ENCODE measurements at regions not wholly inside any gene's neighbourhood (a gene's known extent, or its start where the extent isn't known, plus 50 kb on each side); places are given as distances from the start of the nearest gene placed in this dataset.

DNA sequence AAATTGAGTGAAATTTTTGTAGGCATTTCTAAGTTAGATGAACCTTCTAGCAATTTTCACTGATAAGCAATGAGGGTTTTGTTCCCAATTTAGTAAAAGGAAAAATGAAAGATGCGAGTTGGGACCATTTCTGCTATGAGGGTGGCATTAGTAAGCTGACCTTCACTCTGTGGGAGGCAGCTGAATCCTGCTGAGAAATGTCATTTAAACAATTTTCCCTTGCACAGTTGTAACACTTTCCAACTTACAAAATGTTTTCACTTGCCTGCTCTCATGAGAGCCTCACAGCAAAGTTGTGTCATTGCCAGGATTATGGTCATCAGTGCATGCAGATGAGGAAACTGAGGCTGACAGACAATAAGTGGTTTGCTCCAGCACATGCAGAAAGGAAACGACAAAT lies 527.7 kb downstream of the TNS1 start:
- Histone ChIP-seq H3K36me3 (ENCODE audit: control insufficient read depth, insufficient read depth, low read length) (no peaks in the 10 kb centered on the region), H3K4me3 (ENCODE audit: low read depth, low read length) (no peak overlapping the region), H3K27me3 (ENCODE audit: control insufficient read depth, insufficient read depth, low read length) (no peaks in the 10 kb centered on the region)
- ChIA-PET CTCF (interaction anchor here (0.8 kb wide), 1 partner anchor 10 kb away, joined by 4 read pairs; no protein-coding TSS in a partner anchor), POLR2A (no interaction called here)
- TF ChIP-seq, protein P1, sequence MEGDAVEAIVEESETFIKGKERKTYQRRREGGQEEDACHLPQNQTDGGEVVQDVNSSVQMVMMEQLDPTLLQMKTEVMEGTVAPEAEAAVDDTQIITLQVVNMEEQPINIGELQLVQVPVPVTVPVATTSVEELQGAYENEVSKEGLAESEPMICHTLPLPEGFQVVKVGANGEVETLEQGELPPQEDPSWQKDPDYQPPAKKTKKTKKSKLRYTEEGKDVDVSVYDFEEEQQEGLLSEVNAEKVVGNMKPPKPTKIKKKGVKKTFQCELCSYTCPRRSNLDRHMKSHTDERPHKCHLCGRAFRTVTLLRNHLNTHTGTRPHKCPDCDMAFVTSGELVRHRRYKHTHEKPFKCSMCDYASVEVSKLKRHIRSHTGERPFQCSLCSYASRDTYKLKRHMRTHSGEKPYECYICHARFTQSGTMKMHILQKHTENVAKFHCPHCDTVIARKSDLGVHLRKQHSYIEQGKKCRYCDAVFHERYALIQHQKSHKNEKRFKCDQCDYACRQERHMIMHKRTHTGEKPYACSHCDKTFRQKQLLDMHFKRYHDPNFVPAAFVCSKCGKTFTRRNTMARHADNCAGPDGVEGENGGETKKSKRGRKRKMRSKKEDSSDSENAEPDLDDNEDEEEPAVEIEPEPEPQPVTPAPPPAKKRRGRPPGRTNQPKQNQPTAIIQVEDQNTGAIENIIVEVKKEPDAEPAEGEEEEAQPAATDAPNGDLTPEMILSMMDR (IDR thresholded peaks at IDR 0.05; ENCODE audit: insufficient read depth, low read depth, low read length), result no peak
- DNase-seq (ENCODE audit: low read depth), result no peak

DNA sequence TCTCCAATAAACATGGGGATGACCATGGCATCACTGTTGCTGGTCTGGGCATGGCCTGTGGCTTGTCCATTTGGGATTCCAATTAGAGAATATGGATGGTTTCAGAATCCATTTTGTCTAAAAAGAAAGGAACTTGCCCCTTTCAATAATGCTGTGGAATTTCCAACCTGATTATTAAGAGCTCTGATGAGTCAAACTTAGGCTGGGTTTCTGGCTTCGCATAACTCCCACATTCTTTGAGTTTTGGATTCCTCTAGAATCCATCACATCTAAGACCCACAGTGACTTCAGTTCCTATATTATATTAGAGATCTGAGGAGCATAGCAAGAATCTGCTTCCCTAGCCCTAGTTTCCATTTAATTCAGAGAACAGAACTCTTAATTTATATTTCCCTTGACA lies 531.5 kb downstream of the TNS1 start:
- Histone ChIP-seq H3K36me3 (ENCODE audit: control insufficient read depth, insufficient read depth, low read length) (no peaks in the 10 kb centered on the region), H3K4me3 (ENCODE audit: low read depth, low read length) (no peak overlapping the region), H3K27me3 (ENCODE audit: control insufficient read depth, insufficient read depth, low read length) (no peaks in the 10 kb centered on the region)
- TF ChIP-seq, protein P1 (IDR thresholded peaks at IDR 0.05; ENCODE audit: insufficient read depth, low read depth, low read length), result no peak
- POLR2A ChIA-PET, result no interaction called here
- CTCF ChIA-PET, result interaction anchor here (1.0 kb wide), 1 partner anchor 11 kb away, joined by 3 read pairs; no protein-coding TSS in a partner anchor
- DNase-seq (ENCODE audit: low read depth), result no peak

DNA sequence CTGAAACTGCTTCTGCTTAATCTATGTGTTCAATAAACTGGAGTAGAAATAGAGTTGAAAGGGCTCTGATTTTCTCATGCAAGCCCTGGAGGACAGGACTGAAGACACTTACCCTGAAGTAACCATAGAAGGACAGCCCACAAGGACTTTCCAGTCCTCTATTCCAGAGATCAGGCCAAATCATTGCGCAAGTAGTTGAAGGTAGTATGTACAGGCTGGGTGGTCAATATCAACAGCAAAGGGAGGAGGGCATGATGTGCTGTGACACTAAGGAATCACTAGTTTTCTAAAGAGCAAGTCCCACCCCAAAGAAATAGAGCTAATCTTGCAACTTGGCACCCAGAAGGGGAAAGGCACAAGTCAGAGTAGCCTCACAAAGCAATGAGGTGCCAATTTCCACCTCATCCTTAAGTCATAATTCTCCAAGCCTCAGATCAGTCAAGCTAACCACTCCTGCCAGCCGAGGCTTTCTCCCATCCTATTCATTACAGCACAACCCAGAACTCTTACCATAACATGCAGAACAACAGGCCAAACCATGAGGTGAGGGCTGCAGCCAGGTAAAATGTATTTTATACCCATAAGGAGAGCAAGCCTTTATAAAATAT lies 533.5 kb downstream of the TNS1 start:
- TF ChIP-seq, protein P1 (IDR thresholded peaks at IDR 0.05; ENCODE audit: insufficient read depth, low read depth, low read length), result no peak
- ChIA-PET POLR2A (no interaction called here), CTCF (interaction anchor here (1.1 kb wide), 1 partner anchor 17 kb away, joined by 3 read pairs; no protein-coding TSS in a partner anchor)
- no peak overlapping the region for H3K4me3 ChIP-seq (ENCODE audit: low read depth, low read length)
- DNase-seq (ENCODE audit: low read depth), result no peak
- H3K27me3 ChIP-seq (ENCODE audit: control insufficient read depth, insufficient read depth, low read length), result no peaks in the 10 kb centered on the region
- H3K36me3 ChIP-seq (ENCODE audit: control insufficient read depth, insufficient read depth, low read length), result no peaks in the 10 kb centered on the region

DNA sequence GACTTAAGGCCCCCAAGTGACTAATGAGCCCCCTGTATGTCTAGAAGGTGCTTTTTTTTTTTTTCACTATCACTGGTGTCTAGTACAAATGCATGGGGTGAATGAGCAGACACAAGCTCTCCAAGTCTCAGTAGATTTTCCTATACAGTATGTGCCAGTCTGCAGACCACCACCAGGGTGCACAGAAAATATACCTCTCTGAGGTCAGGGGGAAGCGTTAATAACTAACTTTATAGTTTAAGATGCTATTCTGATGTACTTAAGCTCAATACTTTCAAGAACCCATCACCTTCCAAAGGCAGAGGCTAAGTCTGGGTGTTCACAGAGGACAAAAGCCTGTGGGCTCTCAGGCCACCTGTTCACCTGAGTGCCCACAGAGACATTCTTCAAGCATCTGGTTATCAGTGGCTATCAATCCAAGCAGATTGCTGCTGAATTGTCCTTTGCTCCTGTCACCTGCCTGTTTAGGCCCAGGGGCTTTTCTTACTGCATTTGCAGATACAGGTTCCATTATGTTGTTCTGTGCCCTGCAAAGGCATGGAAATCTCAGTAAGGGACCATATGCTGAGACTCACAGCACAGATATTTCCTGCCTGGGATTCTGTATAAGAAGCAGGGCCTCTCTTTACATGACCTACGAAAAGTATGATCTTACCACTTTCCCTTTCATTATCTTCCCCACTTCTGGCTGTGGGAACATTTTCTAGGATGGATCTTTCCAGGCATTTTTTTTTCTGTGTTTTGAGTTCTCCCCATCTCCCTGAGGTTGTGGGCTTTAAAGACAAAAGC lies 534.6 kb downstream of the TNS1 start:
- Histone ChIP-seq H3K36me3 (ENCODE audit: control insufficient read depth, insufficient read depth, low read length) (no peaks in the 10 kb centered on the region), H3K4me3 (ENCODE audit: low read depth, low read length) (no peak overlapping the region), H3K27me3 (ENCODE audit: control insufficient read depth, insufficient read depth, low read length) (no peaks in the 10 kb centered on the region)
- ChIA-PET POLR2A (no interaction called here), CTCF (no interaction called here)
- TF ChIP-seq, protein P1 (IDR thresholded peaks at IDR 0.05; ENCODE audit: insufficient read depth, low read depth, low read length), result no peak
- DNase-seq (ENCODE audit: low read depth), result no peak

DNA sequence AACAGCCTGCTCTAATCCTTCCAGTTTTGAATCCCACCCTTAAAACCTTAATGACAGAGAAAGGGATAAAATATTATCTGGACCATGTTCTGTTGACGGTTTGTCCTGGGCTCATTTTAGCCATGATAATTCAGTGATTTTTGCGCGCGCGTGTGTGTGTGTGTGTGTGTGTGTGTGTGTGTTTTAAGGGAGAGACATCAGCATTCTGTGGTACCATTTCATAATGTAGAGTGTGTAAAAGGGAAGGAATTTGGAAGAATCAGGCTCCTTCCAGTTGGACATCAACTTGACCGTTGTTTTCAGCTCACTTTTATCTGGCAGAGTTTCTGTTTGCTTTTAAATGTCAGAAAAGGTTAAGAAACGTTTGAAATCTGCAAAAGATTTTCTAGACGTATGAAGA lies 535.5 kb downstream of the TNS1 start:
- no peak overlapping the region for H3K4me3 ChIP-seq (ENCODE audit: low read depth, low read length)
- TF ChIP-seq, protein P1 (IDR thresholded peaks at IDR 0.05; ENCODE audit: insufficient read depth, low read depth, low read length), result no peak
- DNase-seq (ENCODE audit: low read depth), result no peak
- ChIA-PET POLR2A (no interaction called here), CTCF (no interaction called here)
- H3K36me3 ChIP-seq (ENCODE audit: control insufficient read depth, insufficient read depth, low read length), result no peaks in the 10 kb centered on the region
- H3K27me3 ChIP-seq (ENCODE audit: control insufficient read depth, insufficient read depth, low read length), result no peaks in the 10 kb centered on the region

Data from BJ (cell line).